Psoas muscle (tissue), 7 donors: ENCODE measurements at regions not wholly inside any gene's neighbourhood (a gene's known extent, or its start where the extent isn't known, plus 50 kb on each side); places are given as distances from the start of the nearest gene placed in this dataset.

Source experiments
- ATAC-seq, 4 donors: fragments of 200-7000 bp; cut with Tn5 transposase; one replicate each; pipeline ENCODE4 v1.9.1; 2020; ENCODE audit warnings: moderate library complexity in 3 of 4, mild to moderate bottlenecking in 2 of 4
- DNase-seq, 2 donors: peaks; one replicate each; pipeline ENCODE4 v3.0.0-alpha.2; 2020
- H3K27ac ChIP-seq: fragments of 200-600 bp; one replicate; pipeline ENCODE4 v1.8.0; 2022
- H3K27me3 ChIP-seq, 3 donors: fragments of 200-600 bp in 1 of 3; one replicate each; pipeline versions ENCODE4 v1.6.1 to v1.8.0; 2013 to 2022; ENCODE audit warnings: low read length in 2 of 3, mild to moderate bottlenecking in 2 of 3, moderate library complexity in 1 of 3; ENCODE audit not compliant: insufficient read depth in 3 of 3
- H3K36me3 ChIP-seq, 2 donors: fragments of 200-600 bp in 1 of 2; one replicate each; pipeline versions ENCODE4 v1.6.1 to v1.8.0; 2013 to 2022; ENCODE audit warnings: low read depth in 1 of 2, mild to moderate bottlenecking in 1 of 2, moderate library complexity in 1 of 2; ENCODE audit not compliant: insufficient read depth in 1 of 2
- H3K4me1 ChIP-seq: fragments of 200-600 bp; one replicate; pipeline ENCODE4 v1.8.0; 2022
- H3K4me3 ChIP-seq: fragments of 200-600 bp; one replicate; pipeline ENCODE4 v1.8.0; 2022; ENCODE audit warnings: mild to moderate bottlenecking
- H3K9me3 ChIP-seq: fragments of 200-600 bp; one replicate; pipeline ENCODE4 v1.8.0; 2022
- WGBS, 3 donors: extraction: QIAGEN DNeasy Blood & Tissue Kit; methylation state at CpG; one replicate each; pipeline versions ENCODE4 v1.1.6 to v1.1.7; 2013; 5-methylcytosine and 5-hydroxymethylcytosine counted together
- intact Hi-C, 2 donors: fragments of 100-400 bp; cut with DNase I; formaldehyde crosslinking; loops; one replicate each; pipeline versions ENCODE4 v1.11.0 to v1.14.2; 2022
- TF ChIP-seq, protein P1 (sequence below): fragments of 200-600 bp; IDR thresholded peaks from one replicate; pipeline ENCODE4 v1.8.0; 2022; ENCODE audit warnings: antibody characterized with exemption
- donor health status: healthy with polysubstance abuse.
- donor health status: DM: no; HTN: no; CAD: no; lungs with moderate emphysema.
- donor health status: Bipolar disorder and iron deficiency.
- donor health status: healthy.
- donor health status: DM: yes; HTN: yes; CAD: no.
- donor health status: DM: no; HTN: no; CAD: no.
- donor health status: DM: yes; HTN: yes; CAD: no.

- 69 to 74% (median 69%) methylated on average over 3 of the region's 3 CpGs for WGBS, 3 donors
- Histone ChIP-seq H3K27me3 (no peaks in the 10 kb centered on the region), H3K36me3 (no peaks in the 10 kb centered on the region), H3K4me1 (no peaks in the 10 kb centered on the region), H3K4me3 (no peak overlapping the region), H3K27ac (no peak overlapping the region), H3K9me3 (no peaks in the 10 kb centered on the region)
- DNase-seq (no peak), ATAC-seq (no peak)
- TF ChIP-seq, protein P1, sequence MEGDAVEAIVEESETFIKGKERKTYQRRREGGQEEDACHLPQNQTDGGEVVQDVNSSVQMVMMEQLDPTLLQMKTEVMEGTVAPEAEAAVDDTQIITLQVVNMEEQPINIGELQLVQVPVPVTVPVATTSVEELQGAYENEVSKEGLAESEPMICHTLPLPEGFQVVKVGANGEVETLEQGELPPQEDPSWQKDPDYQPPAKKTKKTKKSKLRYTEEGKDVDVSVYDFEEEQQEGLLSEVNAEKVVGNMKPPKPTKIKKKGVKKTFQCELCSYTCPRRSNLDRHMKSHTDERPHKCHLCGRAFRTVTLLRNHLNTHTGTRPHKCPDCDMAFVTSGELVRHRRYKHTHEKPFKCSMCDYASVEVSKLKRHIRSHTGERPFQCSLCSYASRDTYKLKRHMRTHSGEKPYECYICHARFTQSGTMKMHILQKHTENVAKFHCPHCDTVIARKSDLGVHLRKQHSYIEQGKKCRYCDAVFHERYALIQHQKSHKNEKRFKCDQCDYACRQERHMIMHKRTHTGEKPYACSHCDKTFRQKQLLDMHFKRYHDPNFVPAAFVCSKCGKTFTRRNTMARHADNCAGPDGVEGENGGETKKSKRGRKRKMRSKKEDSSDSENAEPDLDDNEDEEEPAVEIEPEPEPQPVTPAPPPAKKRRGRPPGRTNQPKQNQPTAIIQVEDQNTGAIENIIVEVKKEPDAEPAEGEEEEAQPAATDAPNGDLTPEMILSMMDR, result no peak
- intact Hi-C loops, result no loop called here
Observed at GRCh38 chr13:74886502-74886901, 595.5 kb downstream of the TBC1D4 start.

DNA sequence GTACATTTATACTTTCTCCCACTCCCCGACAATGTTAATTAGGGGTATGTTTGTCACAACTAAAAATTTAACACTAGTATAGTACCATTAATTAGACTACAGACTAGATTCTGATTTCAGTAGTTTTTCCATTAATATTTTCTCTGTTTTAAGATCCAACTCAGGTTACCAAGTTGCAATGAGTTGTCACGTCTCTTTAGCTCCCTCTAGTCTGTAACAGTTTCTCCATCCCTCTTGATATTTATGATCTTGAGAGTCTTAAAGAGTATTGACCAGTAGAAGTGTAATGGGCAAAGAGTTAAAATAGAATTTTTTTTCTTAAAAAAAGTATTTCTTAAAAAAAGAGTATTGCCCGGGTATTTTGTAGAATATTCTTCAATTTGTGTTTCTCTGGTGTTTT is 598.1 kb downstream of the TBC1D4 start:
- Histone ChIP-seq H3K4me3 (no peak overlapping the region), H3K9me3 (no peaks in the 10 kb centered on the region), H3K36me3 (no peaks in the 10 kb centered on the region), H3K4me1 (no peaks in the 10 kb centered on the region), H3K27me3 (no peaks in the 10 kb centered on the region), H3K27ac (no peak overlapping the region)
- ATAC-seq (no peak), DNase-seq (no peak)
- intact Hi-C loops, result no loop called here
- TF ChIP-seq, protein P1, result no peak
- WGBS, 3 donors, result 77 to 82% (median 81%) methylated on average over 3 of the region's 3 CpGs

DNA sequence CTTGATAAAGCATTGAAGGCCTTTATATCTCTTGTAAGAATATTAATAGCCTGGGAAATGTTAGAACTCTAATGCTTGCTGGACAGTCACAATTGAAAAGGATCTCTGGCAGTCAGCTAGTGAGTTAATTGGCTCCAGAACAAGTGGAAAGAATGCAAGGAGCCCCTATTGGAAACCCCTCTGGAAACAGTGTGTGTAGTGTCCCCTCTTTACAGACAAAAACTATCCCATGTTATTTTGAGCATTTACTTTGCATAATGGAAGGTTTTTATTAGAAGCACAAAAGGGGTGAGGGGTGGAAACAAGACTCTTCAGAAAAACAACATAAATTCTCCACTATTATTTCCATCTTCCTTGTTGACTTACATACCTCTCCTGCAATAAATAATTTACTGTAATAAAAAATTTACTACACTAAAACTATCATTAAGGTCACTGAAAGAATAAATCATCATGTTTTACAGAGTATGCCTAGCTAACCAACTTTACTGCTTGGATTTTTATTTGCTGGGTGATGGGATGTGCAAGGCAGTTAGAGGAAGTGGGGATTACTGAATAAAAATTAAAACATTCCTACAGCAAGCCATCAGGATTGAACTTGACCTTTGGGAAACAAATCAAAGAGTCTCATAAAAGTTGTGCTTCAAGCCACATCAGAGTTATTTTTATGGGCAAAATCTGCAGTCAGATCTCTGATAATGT is 610.4 kb downstream of the TBC1D4 start:
- ATAC-seq (no peak), DNase-seq (no peak)
- TF ChIP-seq, protein P1, result no peak
- Histone ChIP-seq H3K4me3 (no peak overlapping the region), H3K4me1 (no peaks in the 10 kb centered on the region), H3K27ac (no peak overlapping the region), H3K36me3 (no peaks in the 10 kb centered on the region), H3K9me3 (no peaks in the 10 kb centered on the region), H3K27me3 (no peaks in the 10 kb centered on the region)
- intact Hi-C loops, result no loop called here

DNA sequence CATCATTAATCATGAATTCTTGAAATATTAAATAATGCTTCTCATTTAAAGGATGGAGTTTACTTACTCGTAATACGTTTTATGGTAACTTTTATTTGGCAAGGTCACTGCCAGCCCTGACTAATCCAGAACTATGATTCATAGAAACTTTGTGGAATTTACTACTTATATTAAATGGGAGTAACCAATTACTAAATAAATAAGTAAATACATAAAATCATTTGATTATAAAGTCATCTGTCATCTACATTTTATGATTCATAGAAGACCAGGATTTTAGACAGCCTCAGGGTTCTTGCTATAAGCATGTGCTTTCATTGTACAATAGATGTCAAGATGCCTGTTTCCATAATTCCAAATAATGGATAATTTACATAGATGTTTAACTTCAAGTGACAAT is 611.1 kb downstream of the TBC1D4 start:
- Histone ChIP-seq H3K27ac (no peak overlapping the region), H3K36me3 (no peaks in the 10 kb centered on the region), H3K4me3 (no peak overlapping the region), H3K9me3 (no peaks in the 10 kb centered on the region), H3K4me1 (no peaks in the 10 kb centered on the region), H3K27me3 (no peaks in the 10 kb centered on the region)
- 36 to 46% (median 46%) methylated on average over 2 of the region's 2 CpGs for WGBS, 3 donors
- intact Hi-C loops, result no loop called here
- no peak for DNase-seq
- TF ChIP-seq, protein P1, result no peak
- ATAC-seq, result no peak

- no peak overlapping the region for H3K27ac ChIP-seq
- intact Hi-C loops, result no loop called here
- ATAC-seq (no peak), DNase-seq (no peak)
- TF ChIP-seq, protein P1, result no peak
- H3K36me3 ChIP-seq, result no peaks in the 10 kb centered on the region
- no peaks in the 10 kb centered on the region for H3K4me1 ChIP-seq
- 84 to 88% (median 88%) methylated on average over 2 of the region's 2 CpGs for WGBS, 3 donors
- H3K4me3 ChIP-seq, result no peak overlapping the region
- H3K27me3 ChIP-seq, result no peaks in the 10 kb centered on the region
- no peaks in the 10 kb centered on the region for H3K9me3 ChIP-seq
Observed at GRCh38 chr13:74869846-74870245, 612.1 kb downstream of the TBC1D4 start.
